DND-41 (cell line): ENCODE measurements at regions not wholly inside any gene's neighbourhood (a gene's known extent, or its start where the extent isn't known, plus 50 kb on each side); places are given as distances from the start of the nearest gene placed in this dataset.

Experiments
- ATAC-seq: fragments of 200-7000 bp; cut with Tn5 transposase; 3 replicates; pipeline ENCODE4 v1.9.1; 2021; ENCODE audit warnings: low read depth; ENCODE audit not compliant: insufficient read depth
- DNase-seq: peaks from one replicate; pipeline ENCODE4 v3.0.0-alpha.2; 2020
- H2AFZ ChIP-seq: 2 replicates; pipeline ENCODE4 v1.6.0; 2012; ENCODE audit warnings: low read depth, low read length
- H3K27ac ChIP-seq: 2 replicates; pipeline ENCODE4 v1.5.1; 2012; ENCODE audit warnings: low read length, inconsistent platforms
- H3K27me3 ChIP-seq: fragments of 200-600 bp; sonication (generic); 2 replicates; pipeline ENCODE4 v1.6.0; 2012; ENCODE audit warnings: low read length, mild to moderate bottlenecking, inconsistent platforms; ENCODE audit not compliant: insufficient read depth, poor library complexity
- H3K36me3 ChIP-seq: 2 replicates; pipeline ENCODE4 v1.5.1; 2012; ENCODE audit warnings: low read length, inconsistent platforms; ENCODE audit not compliant: insufficient read depth
- H3K4me1 ChIP-seq: 2 replicates; pipeline ENCODE4 v1.5.1; 2012; ENCODE audit warnings: mild to moderate bottlenecking, low read length; ENCODE audit not compliant: insufficient read depth
- H3K4me2 ChIP-seq: 2 replicates; pipeline ENCODE4 v1.6.0; 2012; ENCODE audit warnings: mild to moderate bottlenecking, moderate library complexity, low read length, inconsistent platforms; ENCODE audit not compliant: insufficient read depth
- H3K4me3 ChIP-seq, 2 experiments: fragments of 200-600 bp in 1 of 2; shearing (Covaris generic) in 1 of 2; 2 replicates each; pipeline ENCODE4 v1.5.1; 2012 to 2016; ENCODE audit warnings: inconsistent platforms in 2 of 2, low read length in 2 of 2, mild to moderate bottlenecking in 2 of 2, low read depth in 1 of 2, moderate library complexity in 1 of 2
- H3K79me2 ChIP-seq: 2 replicates; pipeline ENCODE4 v1.6.0; 2012; ENCODE audit warnings: low read length, inconsistent platforms; ENCODE audit not compliant: insufficient read depth
- H3K9ac ChIP-seq: 2 replicates; pipeline ENCODE4 v1.6.0; 2012; ENCODE audit warnings: low read depth, mild to moderate bottlenecking, inconsistent platforms, low read length, moderate library complexity
- H3K9me3 ChIP-seq: 2 replicates; pipeline ENCODE4 v1.5.1; 2012; ENCODE audit warnings: low read length, moderate library complexity, mild to moderate bottlenecking, inconsistent platforms; ENCODE audit not compliant: insufficient read depth, severe bottlenecking
- H4K20me1 ChIP-seq: 2 replicates; pipeline ENCODE4 v1.6.0; 2012; ENCODE audit warnings: low read length; ENCODE audit not compliant: insufficient read depth
- CTCF ChIP-seq: IDR thresholded peaks from 2 replicates; pipeline ENCODE4 v1.5.1; 2012; ENCODE audit warnings: borderline replicate concordance, low read length, moderate library complexity, mild to moderate bottlenecking; ENCODE audit not compliant: poor library complexity, severe bottlenecking; ENCODE audit errors: extremely low read depth
- EZH2 ChIP-seq: IDR thresholded peaks from 3 replicates; pipeline ENCODE4 v1.6.1; 2012; ENCODE audit warnings: borderline replicate concordance, low read depth, mild to moderate bottlenecking, moderate library complexity, low read length, inconsistent platforms; ENCODE audit not compliant: severe bottlenecking

GRCh38 chr6:14423330-14423729, 305.8 kb downstream of the CD83 start:
- no peaks in the 10 kb centered on the region for H3K79me2 ChIP-seq
- H3K4me1 ChIP-seq = peaks cover 11% of the 10 kb centered on the region; the same call in 1 of the 2 replicates
- DNase-seq (no peak), ATAC-seq (no peak)
- H4K20me1 ChIP-seq = no peaks in the 10 kb centered on the region
- no peaks in the 10 kb centered on the region for H3K36me3 ChIP-seq
- no peak overlapping the region for H3K4me3 ChIP-seq
- TF ChIP-seq EZH2 (no peak), CTCF (no peak)
- no peak overlapping the region for H3K27ac ChIP-seq
- no peak overlapping the region for H2AFZ ChIP-seq
- no peak overlapping the region for H3K4me2 ChIP-seq
- H3K9me3 ChIP-seq = no peaks in the 10 kb centered on the region
- H3K27me3 ChIP-seq = no peaks in the 10 kb centered on the region
- no peak overlapping the region for H3K9ac ChIP-seq

- no peak overlapping the region for H3K4me3 ChIP-seq
- ATAC-seq = no peak
Observed at GRCh38 chr6:14423955-14424354, 306.4 kb downstream of the CD83 start.

GRCh38 chr6:14425805-14426204, 308.2 kb downstream of the CD83 start:
- H3K4me3 ChIP-seq = no peak overlapping the region
- H3K9me3 ChIP-seq = no peaks in the 10 kb centered on the region
- no peak for TF ChIP-seq EZH2
- TF ChIP-seq CTCF = no peak
- H3K4me2 ChIP-seq = no peak overlapping the region
- ATAC-seq (no peak), DNase-seq (no peak)
- H3K27me3 ChIP-seq = no peaks in the 10 kb centered on the region
- H3K36me3 ChIP-seq = no peaks in the 10 kb centered on the region
- peaks cover 11% of the 10 kb centered on the region; the same call in 1 of the 2 replicates for H3K4me1 ChIP-seq
- H3K9ac ChIP-seq = no peak overlapping the region
- no peak overlapping the region for H2AFZ ChIP-seq
- no peak overlapping the region for H3K27ac ChIP-seq
- no peaks in the 10 kb centered on the region for H4K20me1 ChIP-seq
- H3K79me2 ChIP-seq = no peaks in the 10 kb centered on the region

More at GRCh38 chr6:14423955-14424354, 306.4 kb downstream of the CD83 start:
- Histone ChIP-seq H3K27ac (no peak overlapping the region), H3K4me1 (peaks cover 11% of the 10 kb centered on the region; the same call in 1 of the 2 replicates), H3K4me2 (no peak overlapping the region), H4K20me1 (no peaks in the 10 kb centered on the region), H3K9ac (no peak overlapping the region), H3K36me3 (no peaks in the 10 kb centered on the region), H2AFZ (no peak overlapping the region), H3K27me3 (no peaks in the 10 kb centered on the region), H3K9me3 (no peaks in the 10 kb centered on the region), H3K79me2 (no peaks in the 10 kb centered on the region)
- no peak for TF ChIP-seq CTCF
- TF ChIP-seq EZH2 = no peak
- no peak for DNase-seq

- TF ChIP-seq CTCF = no peak
- TF ChIP-seq EZH2 = no peak
- H3K4me2 ChIP-seq = no peak overlapping the region
- no peak overlapping the region for H2AFZ ChIP-seq
- no peak overlapping the region for H3K27ac ChIP-seq
- no peaks in the 10 kb centered on the region for H4K20me1 ChIP-seq
- no peaks in the 10 kb centered on the region for H3K9me3 ChIP-seq
- no peaks in the 10 kb centered on the region for H3K36me3 ChIP-seq
- no peaks in the 10 kb centered on the region for H3K27me3 ChIP-seq
- peaks cover 11% of the 10 kb centered on the region; the same call in 1 of the 2 replicates for H3K4me1 ChIP-seq
- ATAC-seq = no peak
- H3K79me2 ChIP-seq = no peaks in the 10 kb centered on the region
- H3K9ac ChIP-seq = no peak overlapping the region
- no peak overlapping the region for H3K4me3 ChIP-seq
- no peak for DNase-seq
Observed at GRCh38 chr6:14426281-14426680, 308.7 kb downstream of the CD83 start.
